NCI-H2227 (cell line): ENCODE measurements at regions not wholly inside any gene's neighbourhood (a gene's known extent, or its start where the extent isn't known, plus 50 kb on each side); places are given as distances from the start of the nearest gene placed in this dataset.
A peak's percentile ranks its signal among the peaks of the same experiment; 100 is the strongest.
"Not testable (repeated sequence)": the region's sequence is repeated elsewhere in the genome, so short reads cannot be mapped to it uniquely, and the experiment has no call there.

Experiments used
- DNase-seq: peaks from one replicate; lab custom pipeline; 2025; ENCODE audit not compliant: unreplicated experiment; lab: John Stamatoyannopoulos, UW

GRCh38 chr12:73902260-73902659 lies 635.4 kb upstream of the ATXN7L3B start:
- DNase-seq = no peak

DNA sequence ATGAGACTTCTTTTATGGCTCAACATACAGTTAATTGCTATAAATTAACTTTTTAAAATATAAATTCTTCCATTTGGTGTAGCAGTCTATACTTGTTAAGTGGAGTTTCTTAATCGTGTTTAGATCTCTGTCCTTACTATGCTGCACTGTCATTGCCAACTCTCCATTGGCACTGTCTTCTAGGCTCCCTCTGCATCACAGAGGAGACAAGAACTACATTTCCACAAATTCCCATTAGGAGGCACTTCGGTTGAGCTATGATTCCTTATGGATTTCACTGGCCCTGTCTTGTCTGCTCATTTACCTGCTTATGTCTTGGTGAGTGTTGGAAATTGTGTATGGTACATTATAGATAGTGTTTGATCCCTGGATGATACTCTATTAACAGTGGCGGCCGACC lies 630.9 kb upstream of the ATXN7L3B start:
- DNase-seq = no peak

DNA sequence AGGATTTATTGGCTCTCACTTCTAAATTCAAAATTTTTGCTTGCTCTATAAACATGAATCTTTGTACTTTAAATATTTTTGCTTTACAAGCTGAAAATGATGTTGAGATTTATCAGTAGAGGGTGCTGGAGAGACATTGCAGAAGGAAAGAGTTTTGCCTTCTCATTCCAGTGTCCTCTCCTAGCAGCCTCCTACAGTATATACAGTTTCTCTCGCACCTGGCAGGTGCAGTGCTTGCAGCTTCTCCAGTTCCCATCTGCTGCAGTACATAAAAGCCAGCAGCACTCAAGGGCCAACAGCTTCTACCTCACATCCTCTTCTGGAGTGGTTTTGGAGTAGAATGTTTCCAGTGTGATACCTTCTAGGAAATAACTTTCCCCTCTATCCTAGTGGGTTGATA lies 601.8 kb upstream of the ATXN7L3B start:
- peak; percentile 14 for DNase-seq

DNA sequence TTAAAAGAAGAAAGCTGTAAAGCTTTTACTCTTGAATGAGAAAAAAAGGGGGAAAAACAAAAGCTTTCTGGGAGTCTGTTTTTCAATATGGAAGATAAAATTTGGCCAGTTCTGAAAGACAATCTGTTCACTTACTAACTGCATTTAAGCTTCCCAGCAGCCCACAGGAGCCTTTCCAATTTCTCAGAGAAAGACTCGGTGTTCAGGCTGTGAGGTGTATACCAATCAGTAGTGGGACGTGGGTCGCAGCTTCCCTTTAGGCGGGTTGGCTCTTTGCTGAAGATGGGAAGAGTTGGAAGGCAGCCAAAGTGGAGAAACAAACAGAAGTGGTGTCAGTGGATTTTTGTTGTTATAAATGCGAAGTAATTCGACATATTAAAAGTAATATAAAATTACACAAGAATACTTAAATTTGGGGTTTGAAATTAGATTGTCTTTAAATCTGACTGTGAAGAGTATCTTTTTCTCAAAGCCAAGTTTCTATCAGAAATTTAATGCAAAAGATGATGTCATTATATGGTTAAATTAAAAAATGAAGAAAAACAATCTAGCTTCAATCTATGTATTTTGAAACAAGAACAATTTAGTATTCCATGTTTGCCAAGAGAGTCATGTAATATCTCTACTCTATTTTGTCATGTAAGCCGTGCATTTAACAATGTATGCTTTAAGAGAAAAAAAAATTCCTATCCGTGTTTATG lies 590.2 kb upstream of the ATXN7L3B start:
- peak; percentile 46 for DNase-seq

DNA sequence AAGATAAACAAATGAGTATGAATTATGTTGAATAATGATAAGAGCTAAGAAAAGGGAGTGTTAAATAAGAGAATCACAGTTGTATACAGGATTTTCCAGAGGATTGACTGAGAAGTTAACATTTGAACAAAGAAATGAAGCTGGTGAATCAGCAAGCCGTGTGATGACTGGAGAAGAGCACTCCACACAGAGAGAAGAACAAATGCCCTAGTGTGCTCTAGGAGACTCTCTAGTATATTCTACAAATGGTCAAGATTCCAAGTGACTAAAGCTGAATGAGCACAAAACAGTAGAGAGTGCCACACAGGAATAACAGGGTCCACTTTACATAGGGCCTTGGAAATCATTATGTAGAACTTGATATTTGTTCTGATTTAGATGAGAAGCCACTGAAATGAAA lies 587.1 kb upstream of the ATXN7L3B start:
- no peak for DNase-seq

GRCh38 chr12:73951956-73952703 lies 585.5 kb upstream of the ATXN7L3B start:
- DNase-seq = no peak

DNA sequence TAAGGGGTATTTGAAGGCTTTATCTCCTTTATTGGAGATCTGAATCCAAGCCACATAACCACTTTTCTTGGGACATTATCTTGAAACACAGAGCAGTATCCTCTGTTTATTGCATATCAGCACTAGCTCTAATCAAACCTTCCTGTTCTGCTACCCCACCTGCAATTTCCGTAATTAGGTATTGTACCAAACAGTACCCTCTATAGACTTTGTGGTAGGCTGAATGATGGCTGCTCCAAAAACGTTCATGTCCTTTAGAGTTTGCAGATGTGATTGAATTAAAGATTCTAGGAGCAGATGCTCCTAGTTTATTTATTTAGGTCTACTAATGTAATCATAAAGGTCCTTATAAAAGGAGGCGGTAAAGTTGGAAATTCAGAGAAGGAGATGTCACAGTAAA lies 573.0 kb upstream of the ATXN7L3B start:
- no peak for DNase-seq

GRCh38 chr12:73973486-73973885 lies 564.1 kb upstream of the ATXN7L3B start:
- peak; percentile 14 for DNase-seq

DNA sequence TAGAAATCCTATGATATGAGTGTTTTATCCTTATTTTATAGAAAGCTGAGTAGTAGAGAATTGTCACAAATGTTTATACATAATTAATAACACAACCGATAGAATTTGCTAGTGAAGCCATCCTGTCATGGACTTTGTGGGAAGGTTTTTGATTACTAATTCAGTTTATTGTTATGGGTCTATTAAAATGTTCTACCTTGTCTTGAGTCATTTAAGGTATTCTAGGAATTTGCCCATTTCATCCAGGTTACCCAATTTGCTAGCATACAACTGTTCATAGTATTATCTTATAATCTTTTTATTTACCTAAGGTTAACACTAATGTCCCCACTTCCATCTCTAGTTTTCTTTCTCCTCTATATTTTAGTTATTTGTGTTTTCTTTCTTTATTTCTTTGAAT lies 553.1 kb upstream of the ATXN7L3B start:
- DNase-seq = no peak

DNA sequence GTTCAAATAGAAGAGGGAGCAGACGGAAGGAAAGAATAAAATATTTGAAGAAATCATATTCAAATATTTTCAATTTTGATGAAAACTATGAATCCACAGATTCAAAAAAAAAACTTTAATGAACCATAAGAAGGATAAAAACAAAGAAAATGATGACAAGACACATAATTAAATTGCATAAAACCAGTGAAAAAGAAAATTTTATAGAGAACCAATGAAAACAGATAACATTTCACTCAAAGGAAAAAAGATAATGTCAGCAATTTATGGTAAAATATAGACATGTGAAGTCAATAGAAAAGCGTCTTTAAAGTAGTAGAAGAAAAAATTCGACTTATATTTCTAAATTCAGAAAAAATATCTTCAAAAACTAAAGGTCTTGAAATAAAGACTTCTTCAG lies 546.5 kb upstream of the ATXN7L3B start:
- DNase-seq = no peak

DNA sequence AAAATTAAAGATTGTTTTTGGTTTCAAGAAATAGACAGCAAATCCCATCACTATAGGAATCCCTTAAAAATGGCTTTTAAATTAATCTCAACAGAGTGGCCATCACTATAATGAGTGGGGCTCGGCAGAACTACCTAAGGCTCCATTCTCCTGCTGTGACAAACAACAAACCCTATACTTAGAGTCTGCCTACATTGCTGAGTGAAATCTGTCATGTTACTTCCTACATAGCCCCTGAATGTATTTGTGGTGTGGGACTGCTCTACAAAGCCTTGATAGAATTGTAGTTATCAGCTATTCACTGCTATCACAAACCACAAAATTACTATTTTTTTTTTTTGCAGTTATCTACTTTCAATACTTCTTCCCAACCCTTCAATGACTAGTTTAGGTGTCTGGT lies 538.7 kb upstream of the ATXN7L3B start:
- peak; percentile 90 for DNase-seq

DNA sequence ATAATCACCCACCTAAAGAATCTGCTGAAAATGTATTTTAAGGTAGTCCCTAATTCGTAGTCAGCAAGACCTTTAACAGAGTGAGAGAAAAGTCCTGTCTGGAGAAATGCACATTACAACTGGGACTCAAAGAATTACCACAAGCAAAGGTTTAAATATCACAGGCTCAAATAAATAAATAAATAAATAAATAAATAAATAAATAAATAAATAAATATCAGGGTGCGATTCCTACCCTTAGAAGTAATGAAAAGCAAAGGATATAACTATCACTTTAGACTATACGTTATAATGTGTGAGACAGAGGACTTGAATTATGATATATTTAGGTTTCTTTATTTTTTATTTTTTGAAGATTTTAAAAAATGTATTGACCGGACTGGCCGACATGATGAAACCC lies 522.5 kb upstream of the ATXN7L3B start:
- DNase-seq = no peak

DNA sequence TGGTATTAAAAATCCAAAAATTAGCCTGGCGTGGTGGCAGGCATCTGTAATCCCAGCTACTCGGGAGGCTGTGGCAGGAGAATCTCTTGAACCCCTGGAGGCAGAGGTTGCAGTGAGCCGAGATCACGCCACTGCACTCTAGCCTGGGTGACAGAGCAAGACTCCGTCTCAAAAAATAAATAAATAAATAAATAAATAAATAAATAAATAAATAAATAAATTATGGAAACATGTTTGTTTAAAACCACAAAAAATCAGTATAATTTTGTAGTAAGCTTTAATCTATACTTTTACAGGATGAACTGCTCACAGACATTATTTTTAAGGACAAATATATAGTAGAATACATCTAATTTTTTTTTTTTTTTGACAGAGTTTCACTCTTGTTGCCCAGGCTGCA lies 521.3 kb upstream of the ATXN7L3B start:
- DNase-seq = not testable (repeated sequence)

DNA sequence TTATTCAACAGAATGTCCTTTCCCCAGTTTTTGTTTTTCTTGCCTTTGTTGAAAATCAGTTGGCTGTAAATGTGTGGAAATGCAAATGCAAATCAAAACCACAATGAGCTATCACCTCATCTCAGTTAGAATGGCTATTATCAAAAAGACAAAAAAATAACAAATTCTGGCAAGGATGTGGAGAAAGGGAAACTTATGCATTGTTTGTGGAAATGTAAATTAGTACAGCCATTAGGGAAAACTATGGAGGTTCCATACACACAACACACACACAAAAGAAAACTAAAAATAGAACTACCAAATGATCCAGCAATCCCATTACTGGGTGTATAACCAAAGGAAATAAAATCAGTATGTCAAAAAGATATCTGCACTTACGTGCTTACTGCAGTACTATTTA lies 518.8 kb upstream of the ATXN7L3B start:
- DNase-seq = no peak

DNA sequence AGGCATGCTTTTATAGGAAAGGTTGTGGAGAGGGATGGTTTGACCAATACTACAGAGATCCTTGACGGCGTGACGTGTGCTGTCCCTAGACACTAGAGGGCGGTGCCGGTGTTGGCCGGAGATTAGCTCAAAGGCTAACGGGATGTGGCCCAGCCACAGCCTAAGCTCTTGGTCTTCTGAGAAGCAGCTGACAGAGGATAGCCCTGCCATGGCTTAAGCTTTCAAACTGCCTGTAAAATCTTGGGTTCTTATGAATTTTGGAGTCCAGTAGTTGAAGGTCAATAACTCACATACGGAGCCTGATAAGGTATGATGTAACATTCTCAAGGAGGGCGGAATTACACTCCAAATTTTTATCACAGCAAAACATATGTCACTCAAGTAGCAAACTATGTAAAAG lies 515.7 kb upstream of the ATXN7L3B start:
- DNase-seq = peak; percentile 5

DNA sequence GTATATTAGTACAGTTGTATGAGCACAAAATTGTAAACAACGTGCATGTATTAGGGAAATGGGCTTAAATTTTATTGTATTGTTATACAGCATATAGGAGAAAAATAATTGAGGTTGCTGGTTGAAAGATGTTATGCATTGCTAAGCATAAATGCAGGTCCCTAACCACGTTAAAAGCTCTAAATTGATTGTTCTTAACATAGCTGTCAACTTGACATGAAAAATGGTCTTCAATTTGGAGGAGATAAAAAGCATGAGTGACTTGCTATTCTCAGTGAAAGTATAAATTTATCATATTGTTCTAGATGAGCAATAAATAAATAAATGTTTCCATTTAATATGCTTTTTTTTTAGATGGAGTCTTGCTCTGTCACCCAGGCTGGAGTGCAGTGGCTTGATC lies 506.6 kb upstream of the ATXN7L3B start:
- DNase-seq = peak; percentile 70

DNA sequence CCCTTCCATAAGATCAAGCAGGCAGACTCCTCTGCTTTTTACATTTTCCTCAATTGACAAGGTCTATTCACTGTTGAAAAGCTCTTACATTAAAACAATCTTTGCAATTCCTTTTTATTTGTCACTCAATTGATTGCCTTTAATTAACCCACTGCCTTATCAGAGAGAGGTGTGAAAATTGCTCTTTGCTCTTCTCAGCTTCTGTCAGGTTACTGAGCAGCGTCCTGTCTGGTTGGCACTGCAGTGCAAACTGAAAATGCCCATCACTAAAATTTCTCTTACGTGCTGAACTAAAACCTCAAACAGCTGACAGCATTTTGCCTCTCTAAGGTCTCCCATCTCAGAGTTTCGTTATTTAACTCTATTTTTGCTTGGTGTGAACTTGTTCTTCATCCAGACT lies 504.1 kb upstream of the ATXN7L3B start:
- no peak for DNase-seq

DNA sequence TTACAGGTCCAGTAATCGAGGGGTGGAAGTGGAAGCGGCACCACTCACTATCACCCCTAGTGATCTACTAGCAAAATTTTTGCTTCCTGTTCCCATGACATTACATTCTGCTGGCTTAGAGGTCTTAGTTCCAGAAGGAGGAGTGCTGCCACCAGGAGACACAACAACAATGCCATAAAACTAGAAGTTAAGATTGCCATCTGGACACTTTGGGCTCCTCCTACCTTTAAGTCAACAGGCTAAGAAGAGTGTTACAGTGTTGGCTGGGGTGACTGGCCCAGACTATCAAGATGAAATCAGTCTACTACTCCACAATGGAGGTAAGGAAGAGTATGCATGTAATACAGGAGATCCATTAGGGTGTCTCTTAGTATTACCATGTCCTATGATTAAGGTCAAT lies 498.5 kb upstream of the ATXN7L3B start:
- DNase-seq = not testable (repeated sequence)

- no peak for DNase-seq
Observed at GRCh38 chr12:74043343-74043742, 494.3 kb upstream of the ATXN7L3B start.

DNA sequence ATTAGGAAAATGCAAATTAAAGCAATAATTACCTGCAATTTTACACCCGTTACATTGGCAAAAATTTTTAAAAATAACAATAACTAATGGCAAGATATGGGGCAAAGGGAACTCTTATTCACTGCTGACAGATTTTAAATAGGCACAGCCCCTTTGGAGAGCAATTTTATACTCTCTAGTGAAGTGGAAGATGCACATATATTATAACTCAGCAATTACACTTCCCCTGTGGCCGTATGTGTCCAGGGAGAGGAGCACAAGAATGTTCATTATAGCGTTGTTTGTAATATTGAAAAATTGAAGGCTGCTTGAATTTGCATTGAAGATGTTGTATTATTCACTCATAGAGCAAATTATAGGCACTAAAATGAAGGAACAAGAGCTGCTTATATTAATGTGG lies 488.3 kb upstream of the ATXN7L3B start:
- DNase-seq = peak; percentile 5

DNA sequence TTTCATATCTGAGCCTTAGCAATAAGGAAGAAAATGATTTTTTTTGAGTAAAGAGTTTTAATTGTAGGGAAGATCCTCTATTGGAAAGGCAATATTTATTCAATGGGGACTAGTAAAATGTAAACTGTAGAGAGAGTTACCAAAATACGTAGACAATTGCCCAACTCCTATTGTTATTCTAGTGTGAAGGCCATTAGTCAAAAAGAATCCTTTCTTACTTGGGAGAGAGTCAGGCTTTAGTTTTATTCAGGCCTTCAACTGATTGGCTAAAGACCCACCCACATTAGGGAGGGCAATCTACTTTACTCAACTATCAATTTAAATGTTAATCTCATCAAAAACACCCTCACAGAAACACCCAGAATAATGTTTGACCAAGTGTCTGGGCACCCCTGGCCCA lies 485.8 kb upstream of the ATXN7L3B start:
- no peak for DNase-seq

DNA sequence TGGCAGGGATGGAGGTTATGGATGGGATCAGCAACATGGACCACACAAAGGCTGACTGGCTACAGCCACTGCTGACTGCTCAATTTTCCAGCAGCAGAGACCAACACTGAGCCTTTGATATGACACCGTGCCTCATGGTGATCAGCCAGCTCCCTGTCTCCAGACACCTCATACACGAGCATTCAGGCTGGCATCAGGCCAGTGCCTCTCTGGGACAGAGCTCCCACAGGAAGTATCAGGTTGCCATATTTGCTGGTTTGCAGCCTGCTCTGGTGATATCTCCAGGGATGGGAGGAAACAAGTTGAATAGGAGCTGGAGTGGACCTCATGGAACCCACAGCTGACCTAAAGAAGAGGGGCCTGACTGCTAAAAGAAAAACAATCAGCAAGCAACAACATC lies 471.2 kb upstream of the ATXN7L3B start:
- no peak for DNase-seq

DNA sequence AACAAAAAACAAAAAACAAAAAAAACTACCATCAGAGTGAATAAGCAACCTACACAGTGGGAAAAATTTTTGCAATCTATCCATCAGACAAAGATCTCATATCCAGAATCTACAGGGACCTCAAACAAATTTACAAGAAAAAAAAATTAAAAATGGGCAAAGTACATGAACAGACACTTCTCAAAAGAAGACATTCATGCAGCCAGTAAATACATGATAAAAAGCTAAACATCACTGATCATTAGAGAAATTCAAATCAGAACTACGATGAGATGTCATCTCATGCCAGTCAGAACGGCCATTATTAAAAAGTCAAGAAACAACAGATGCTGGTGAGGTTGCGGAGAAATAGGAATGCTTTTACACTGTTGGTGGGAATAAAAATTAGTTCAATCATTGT lies 466.5 kb upstream of the ATXN7L3B start:
- no peak for DNase-seq
